Uterus (tissue), 3 donors: ENCODE measurements at regions not wholly inside any gene's neighbourhood (a gene's known extent, or its start where the extent isn't known, plus 50 kb on each side); places are given as distances from the start of the nearest gene placed in this dataset.

Experiments used
- DNase-seq, 2 donors: peaks; one replicate each; pipeline ENCODE4 v3.0.0-alpha.2; 2019 to 2020
- H3K27ac ChIP-seq, 2 donors: fragments of 200-600 bp; sonication (generic); 1 replicate in 1 of 2; 2 replicates in 1 of 2; pipeline ENCODE4 v1.5.1; 2016 to 2018
- H3K27me3 ChIP-seq, 2 donors: fragments of 200-600 bp; sonication (generic); one replicate each; pipeline ENCODE4 v1.5.1; 2018 to 2019; ENCODE audit warnings: control low read depth in 1 of 2
- H3K36me3 ChIP-seq, 2 donors: fragments of 200-600 bp; sonication (generic); one replicate each; pipeline ENCODE4 v1.5.1; 2019; ENCODE audit warnings: control low read depth in 1 of 2
- H3K4me1 ChIP-seq, 2 donors: fragments of 200-600 bp; sonication (generic); one replicate each; pipeline ENCODE4 v1.5.1; 2018 to 2019; ENCODE audit warnings: control low read depth in 1 of 2
- H3K4me3 ChIP-seq, 2 donors: fragments of 200-600 bp; sonication (generic); 1 replicate in 1 of 2; 2 replicates in 1 of 2; pipeline ENCODE4 v1.5.1; 2018 to 2019; ENCODE audit warnings: mild to moderate bottlenecking in 1 of 2
- H3K9me3 ChIP-seq, 2 donors: fragments of 200-600 bp; sonication (generic); one replicate each; pipeline ENCODE4 v1.5.1; 2019; ENCODE audit warnings: control low read depth in 1 of 2
- CTCF ChIP-seq, 4 experiments: fragments of 200-600 bp in 2 of 4; fragments of 450-650 bp in 2 of 4; sonication (generic) in 2 of 4; IDR thresholded peaks; one replicate each; pipeline ENCODE4 v1.5.1; 2016 to 2019; ENCODE audit warnings: antibody characterized with exemption in 4 of 4, mild to moderate bottlenecking in 2 of 4, moderate library complexity in 1 of 4
- POLR2A ChIP-seq, 2 donors: fragments of 450-650 bp; IDR thresholded peaks; one replicate each; pipeline ENCODE4 v1.6.1; 2016; ENCODE audit warnings: antibody characterized with exemption in 2 of 2, mild to moderate bottlenecking in 1 of 2, moderate library complexity in 1 of 2
- intact Hi-C: fragments of 100-400 bp; cut with DNase I; formaldehyde crosslinking; loops from one replicate; pipeline ENCODE4 v1.15.1; 2023; ENCODE audit warnings: low total_unique reads
- donor health status: DM: yes; HTN: yes; CAD: no.

DNA sequence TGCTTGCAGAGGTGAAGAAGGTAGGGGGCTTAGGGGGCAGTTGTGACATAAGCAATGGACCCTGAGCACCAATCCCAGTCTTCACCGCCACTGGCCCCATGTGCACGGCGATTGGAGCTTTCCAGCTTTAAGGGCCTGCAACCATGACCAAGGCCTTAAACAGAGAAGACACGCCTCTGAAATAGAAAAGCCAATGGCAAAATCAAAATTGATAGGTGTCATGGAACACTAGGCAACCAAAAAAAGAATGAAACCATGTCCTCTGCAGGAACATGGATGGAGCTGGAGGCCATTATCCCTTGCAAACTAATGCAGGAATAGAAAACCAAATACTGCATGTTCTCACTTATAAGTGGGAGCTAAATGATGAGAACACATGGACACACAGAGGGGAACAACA is 146.3 kb downstream of the SCARB1 start:
- no peaks in the 10 kb centered on the region for H3K36me3 ChIP-seq
- no peak for DNase-seq
- H3K4me1 ChIP-seq: peaks cover 0 to 3% of the 10 kb centered on the region in 2 donors
- intact Hi-C loops: no loop called here
- no peaks in the 10 kb centered on the region for H3K27me3 ChIP-seq
- no peak overlapping the region for H3K4me3 ChIP-seq
- H3K27ac ChIP-seq: no peak overlapping the region
- H3K9me3 ChIP-seq: no peaks in the 10 kb centered on the region
- TF ChIP-seq POLR2A (IDR thresholded peaks at IDR 0.05): no peak
- TF ChIP-seq CTCF (IDR thresholded peaks at IDR 0.05): no peak

GRCh38 chr12:124716208-124717130 is 147.2 kb downstream of the SCARB1 start:
- Histone ChIP-seq H3K27ac (no peak overlapping the region), H3K27me3 (no peaks in the 10 kb centered on the region)

GRCh38 chr12:124715121-124715990 is 147.9 kb upstream of the NCOR2 start:
- H3K4me3 ChIP-seq: no peak overlapping the region
- H3K27me3 ChIP-seq: no peaks in the 10 kb centered on the region
- H3K9me3 ChIP-seq: no peaks in the 10 kb centered on the region
- DNase-seq: no peak
- peaks cover 0 to 3% of the 10 kb centered on the region in 2 donors for H3K4me1 ChIP-seq
- no peak overlapping the region for H3K27ac ChIP-seq
- no peak for TF ChIP-seq CTCF (IDR thresholded peaks at IDR 0.05)
- TF ChIP-seq POLR2A (IDR thresholded peaks at IDR 0.05): no peak
- intact Hi-C loops: no loop called here
- H3K36me3 ChIP-seq: no peaks in the 10 kb centered on the region

More at GRCh38 chr12:124716208-124717130, 147.2 kb downstream of the SCARB1 start:
- no peak overlapping the region for H3K4me3 ChIP-seq
- no peaks in the 10 kb centered on the region for H3K9me3 ChIP-seq
- H3K4me1 ChIP-seq: peaks cover 0 to 3% of the 10 kb centered on the region in 2 donors
- TF ChIP-seq CTCF (IDR thresholded peaks at IDR 0.05) (no peak), POLR2A (IDR thresholded peaks at IDR 0.05) (no peak)
- no peak for DNase-seq
- intact Hi-C loops: no loop called here
- H3K36me3 ChIP-seq: no peaks in the 10 kb centered on the region

- TF ChIP-seq CTCF (IDR thresholded peaks at IDR 0.05): no peak
- TF ChIP-seq POLR2A (IDR thresholded peaks at IDR 0.05): peak in 1 of 2 donors; percentile 9
- intact Hi-C loops: no loop called here
These were observed 146.1 kb upstream of the NCOR2 start for GRCh38 chr12:124713436-124714082.

More at GRCh38 chr12:124713436-124714082, 146.1 kb upstream of the NCOR2 start:
- Histone ChIP-seq H3K9me3 (no peaks in the 10 kb centered on the region), H3K4me1 (no peaks in the 10 kb centered on the region), H3K27me3 (no peaks in the 10 kb centered on the region), H3K36me3 (no peaks in the 10 kb centered on the region), H3K4me3 (peak overlapping the region in 1 of 2 donors; percentile 8), H3K27ac (peak overlapping the region; percentile 75 to 76)
- peak in 1 of 2 donors; percentile 63 for DNase-seq
